Mesothelial cell of epicardium (in vitro differentiated cells): ENCODE measurements at regions not wholly inside any gene's neighbourhood (a gene's known extent, or its start where the extent isn't known, plus 50 kb on each side); places are given as distances from the start of the nearest gene placed in this dataset.

Source experiments
- DNase-seq, 2 experiments: peaks; one replicate each; pipeline ENCODE4 v3.0.0; 2021; ENCODE audit warnings: low spot score in 2 of 2; ENCODE audit not compliant: unreplicated experiment in 2 of 2
- H3K27ac Mint-ChIP-seq: 2 replicates; pipeline ENCODE4 v1.8.0; 2021; ENCODE audit warnings: mixed read lengths
- H3K27me3 Mint-ChIP-seq: 2 replicates; pipeline ENCODE4 v1.8.0; 2021; ENCODE audit warnings: low read depth, mixed read lengths
- H3K36me3 Mint-ChIP-seq: 2 replicates; pipeline ENCODE4 v1.8.0; 2021; ENCODE audit warnings: mixed read lengths
- H3K4me1 Mint-ChIP-seq: 2 replicates; pipeline ENCODE4 v1.8.0; 2021; ENCODE audit warnings: mixed read lengths
- H3K4me3 Mint-ChIP-seq: 2 replicates; pipeline ENCODE4 v1.8.0; 2021; ENCODE audit warnings: mild to moderate bottlenecking, moderate library complexity, mixed read lengths
- H3K9me3 Mint-ChIP-seq: 2 replicates; pipeline ENCODE4 v1.8.0; 2021; ENCODE audit warnings: mixed read lengths
- CTCF ChIP-seq: fragments of 200-600 bp; sonication (generic); IDR thresholded peaks from one replicate; pipeline ENCODE4 v1.5.0; 2021; ENCODE audit warnings: antibody characterized with exemption; ENCODE audit not compliant: unreplicated experiment

GRCh38 chr5:160506006-160507004 lies 84.7 kb downstream of the PTTG1 start:
- DNase-seq = no peak
- Mint-ChIP-seq H3K27me3 (peaks cover 27% of the 10 kb centered on the region), H3K27ac (no peak overlapping the region), H3K9me3 (no peaks in the 10 kb centered on the region), H3K36me3 (no peaks in the 10 kb centered on the region), H3K4me1 (peaks cover 10% of the 10 kb centered on the region), H3K4me3 (no peak overlapping the region)
- TF ChIP-seq CTCF = no peak

- Mint-ChIP-seq H3K4me1 (peaks cover 10% of the 10 kb centered on the region), H3K36me3 (no peaks in the 10 kb centered on the region), H3K27me3 (peaks cover 28% of the 10 kb centered on the region), H3K4me3 (no peak overlapping the region), H3K27ac (peak overlapping the region; percentile 30), H3K9me3 (no peaks in the 10 kb centered on the region)
- no peak for DNase-seq
- no peak for TF ChIP-seq CTCF
Observed at GRCh38 chr5:160507221-160507721, 85.6 kb downstream of the PTTG1 start.

- no peaks in the 10 kb centered on the region for H3K36me3 Mint-ChIP-seq
Observed at GRCh38 chr5:160508780-160509361, 87.2 kb downstream of the PTTG1 start.

GRCh38 chr5:160511280-160511929 lies 89.8 kb downstream of the PTTG1 start:
- H3K27ac Mint-ChIP-seq = no peak overlapping the region
- H3K36me3 Mint-ChIP-seq = no peaks in the 10 kb centered on the region
- no peak for TF ChIP-seq CTCF
- H3K4me3 Mint-ChIP-seq = no peak overlapping the region
- DNase-seq = no peak
- peaks cover 10% of the 10 kb centered on the region for H3K4me1 Mint-ChIP-seq
- H3K9me3 Mint-ChIP-seq = no peaks in the 10 kb centered on the region
- peaks cover 24% of the 10 kb centered on the region for H3K27me3 Mint-ChIP-seq

More at GRCh38 chr5:160508780-160509361, 87.2 kb downstream of the PTTG1 start:
- H3K9me3 Mint-ChIP-seq = no peaks in the 10 kb centered on the region
- peaks cover 29% of the 10 kb centered on the region for H3K27me3 Mint-ChIP-seq
- no peak overlapping the region for H3K4me3 Mint-ChIP-seq
- peaks cover 10% of the 10 kb centered on the region for H3K4me1 Mint-ChIP-seq
- peak; percentile 94 for TF ChIP-seq CTCF
- DNase-seq = peak in 1 of 2 experiments; percentile 62
- no peak overlapping the region for H3K27ac Mint-ChIP-seq
